HG02763 (cell line): ENCODE measurements at regions not wholly inside any gene's neighbourhood (a gene's known extent, or its start where the extent isn't known, plus 50 kb on each side); places are given as distances from the start of the nearest gene placed in this dataset.
"Not testable (repeated sequence)": the region's sequence is repeated elsewhere in the genome, so short reads cannot be mapped to it uniquely, and the experiment has no call there.

Source experiments
- ATAC-seq: cut with Tn5 transposase; IDR thresholded peaks from one replicate; pipeline ENCODE4 v1.9.1; 2021; ENCODE audit warnings: mild to moderate bottlenecking, moderate library complexity; ENCODE audit not compliant: unreplicated experiment

DNA sequence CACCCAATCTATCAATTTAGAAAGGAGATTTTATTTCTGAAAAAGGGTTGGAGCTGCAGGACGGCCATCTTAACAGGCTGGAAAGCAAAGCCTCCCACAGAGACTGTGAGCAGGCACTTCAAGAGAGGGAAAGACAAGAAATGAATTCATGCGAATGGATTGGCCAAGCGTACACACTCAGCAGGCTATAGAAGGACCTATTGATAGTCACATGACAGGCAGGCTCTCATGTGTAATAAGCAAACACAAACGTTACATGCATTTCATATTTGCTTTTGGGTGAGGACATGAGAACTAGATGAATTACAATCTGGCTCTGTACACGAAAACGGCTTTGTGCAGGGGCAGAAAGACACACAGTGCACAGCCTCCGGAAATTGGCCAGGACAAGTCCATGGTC, 83.9 kb upstream of the GOLGA6L6 start:
- ATAC-seq = not testable (repeated sequence)

DNA sequence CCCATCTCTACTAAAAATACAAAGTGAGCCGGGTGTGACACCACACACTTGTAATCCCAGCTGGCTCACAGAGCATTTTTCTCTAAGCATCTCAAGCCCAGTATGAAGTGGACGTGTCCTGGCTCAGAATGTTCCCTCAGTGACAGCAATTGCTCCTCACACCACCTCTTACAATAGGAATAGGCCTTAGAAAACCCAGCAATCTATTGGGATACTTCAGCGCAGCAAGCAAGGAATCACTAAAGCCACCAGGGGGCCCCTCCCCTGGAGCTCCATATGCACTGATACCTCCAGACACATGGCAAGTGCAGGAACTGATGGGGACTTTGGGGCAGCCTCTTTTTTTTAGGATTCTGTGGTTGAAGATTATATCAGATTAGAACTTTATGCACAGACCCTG, 82.5 kb upstream of the GOLGA6L6 start:
- not testable (repeated sequence) for ATAC-seq

DNA sequence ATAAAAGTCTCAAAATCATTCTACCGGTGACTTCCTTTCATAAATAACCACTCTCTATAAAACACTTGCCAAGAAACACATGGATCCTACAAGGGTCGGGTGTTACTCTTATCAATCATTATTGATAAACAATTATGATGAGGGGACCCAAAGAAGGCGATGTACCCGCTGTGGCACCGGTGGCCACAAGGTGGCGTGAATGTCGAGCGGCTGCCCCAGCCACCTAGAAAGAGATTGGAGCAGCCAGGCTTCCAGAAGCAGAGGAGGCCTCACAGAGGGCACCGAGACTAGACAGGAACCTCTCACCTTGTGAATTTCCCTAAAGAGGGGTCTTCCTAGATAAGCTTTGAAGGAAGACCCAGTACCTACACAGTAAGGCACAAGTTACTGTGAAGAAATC, 80.5 kb upstream of the GOLGA6L6 start:
- not testable (repeated sequence) for ATAC-seq

DNA sequence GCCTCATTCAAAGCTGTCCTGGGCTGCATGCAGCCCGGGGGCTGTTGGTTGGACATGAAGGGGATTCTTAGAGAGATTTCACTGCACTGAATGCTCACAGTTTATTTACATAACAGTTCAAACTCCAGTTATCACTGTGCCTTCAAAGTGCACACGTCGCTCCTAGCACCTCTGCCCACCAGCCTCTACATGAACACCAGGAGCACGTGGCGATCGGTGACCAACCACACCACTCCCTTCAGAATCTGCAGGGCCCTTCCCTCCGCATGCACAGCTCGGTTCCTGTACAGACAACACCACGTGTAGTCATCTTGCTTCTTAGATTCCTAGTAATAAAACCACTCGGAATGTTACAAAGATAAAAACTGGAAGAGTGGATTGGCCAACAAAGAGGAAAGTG, 72.9 kb upstream of the GOLGA6L6 start:
- not testable (repeated sequence) for ATAC-seq

DNA sequence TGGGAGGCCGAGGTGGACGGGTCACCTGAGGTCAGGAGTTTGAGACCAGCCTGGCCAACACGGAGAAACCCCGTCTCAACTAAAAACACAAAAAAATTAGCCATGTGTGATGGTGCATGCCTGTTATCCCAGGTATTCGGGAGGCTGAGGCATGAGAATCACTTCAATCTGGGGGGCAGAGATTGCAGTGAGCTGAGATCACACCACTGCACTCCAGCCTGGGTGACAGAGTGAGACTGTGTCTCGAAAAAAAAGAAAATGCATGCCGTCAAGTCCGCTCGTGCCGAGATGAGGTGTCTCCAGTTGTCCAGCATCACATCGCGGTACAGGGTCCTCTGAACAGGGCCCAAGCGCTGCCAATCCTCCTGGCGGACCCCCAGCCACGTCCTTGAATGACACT, 71.2 kb upstream of the GOLGA6L6 start:
- ATAC-seq = not testable (repeated sequence)

DNA sequence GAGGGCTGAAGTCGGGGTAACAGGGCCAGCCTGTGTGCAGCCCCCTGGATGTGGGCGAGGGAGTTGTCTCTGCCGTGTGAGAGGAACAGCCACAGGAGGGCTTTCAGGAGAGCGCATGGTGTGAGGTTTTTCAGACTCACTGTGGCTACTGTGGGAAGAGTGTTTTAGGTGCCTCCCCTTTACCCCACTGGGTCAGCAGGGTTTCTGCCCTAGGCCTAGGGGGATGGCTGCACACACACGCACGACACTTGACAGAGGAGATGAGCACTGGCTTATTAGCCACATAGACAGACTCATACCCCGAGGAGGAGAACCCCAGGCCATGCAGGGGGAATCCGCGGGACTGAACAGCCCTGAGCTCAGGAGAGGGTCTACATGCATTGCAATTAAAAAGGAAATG, 70.8 kb upstream of the GOLGA6L6 start:
- ATAC-seq = not testable (repeated sequence)

DNA sequence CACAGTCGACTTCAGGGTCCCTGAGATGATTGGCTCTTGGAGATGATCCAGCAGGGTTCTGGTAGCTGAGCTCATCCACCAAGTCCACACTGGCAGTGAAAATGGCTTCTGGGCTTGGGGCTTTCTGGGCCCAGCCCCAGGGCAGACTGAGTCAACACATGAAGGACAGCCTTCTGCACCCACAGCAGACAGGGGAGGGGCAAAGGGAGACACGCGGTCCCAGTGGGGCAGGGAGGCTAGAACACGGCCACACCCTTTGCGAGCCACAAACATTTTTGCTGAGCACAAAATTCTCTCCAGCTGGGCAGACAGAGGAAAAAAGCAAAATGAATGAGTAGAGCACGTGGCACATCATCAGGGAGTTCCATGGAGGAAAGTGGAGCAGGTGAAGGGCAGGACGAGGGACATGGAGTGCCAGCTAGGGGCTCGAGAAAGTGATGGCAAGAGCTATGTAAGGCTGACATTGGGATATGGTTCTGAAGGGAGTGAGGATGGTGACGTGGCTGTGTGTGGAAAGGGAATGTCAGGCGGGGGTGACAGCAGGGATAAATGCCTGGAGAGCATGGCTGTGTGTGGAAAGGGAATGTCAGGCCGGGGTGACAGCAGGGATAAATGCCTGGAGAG, 70.2 kb upstream of the GOLGA6L6 start:
- ATAC-seq = not testable (repeated sequence)

DNA sequence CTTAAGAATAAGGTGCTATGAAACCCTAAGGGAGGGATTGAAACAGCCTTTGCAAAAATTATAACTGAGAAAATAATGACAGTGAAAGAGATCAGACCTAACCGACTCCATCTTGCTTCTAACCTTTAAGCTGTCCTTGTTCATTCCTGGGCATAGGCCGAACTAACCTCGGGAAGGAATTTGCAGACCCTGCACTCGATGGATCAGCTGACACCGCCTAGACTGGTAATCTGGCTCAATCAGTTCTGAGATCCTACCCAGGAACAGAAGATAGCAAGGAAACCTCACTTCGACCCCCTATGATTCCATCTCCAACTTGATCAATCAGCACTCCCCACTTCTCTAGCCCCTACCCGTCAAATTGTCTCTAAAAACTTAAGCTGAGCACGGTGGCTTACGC, 66.6 kb upstream of the GOLGA6L6 start:
- not testable (repeated sequence) for ATAC-seq

DNA sequence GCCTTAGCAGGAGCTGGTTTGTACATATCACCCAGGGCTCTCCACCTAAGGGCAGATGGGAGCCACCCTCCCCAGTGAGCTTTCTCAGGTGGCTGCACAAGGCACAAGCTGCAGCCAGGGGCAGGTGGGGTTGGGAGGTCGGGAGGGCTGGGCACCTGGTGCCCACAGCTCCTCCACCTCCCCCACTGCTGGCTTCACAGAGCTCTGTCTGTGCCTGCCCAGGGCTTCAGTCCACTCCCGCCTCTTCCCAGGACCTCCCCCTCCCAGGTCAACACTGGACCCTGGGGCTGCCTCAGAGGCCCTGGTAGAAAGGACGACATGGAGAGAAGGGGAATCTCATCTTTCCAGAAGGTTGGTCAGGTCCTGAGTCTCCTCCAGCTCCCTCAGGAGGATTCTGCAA, 55.6 kb upstream of the GOLGA6L6 start:
- ATAC-seq = not testable (repeated sequence)

DNA sequence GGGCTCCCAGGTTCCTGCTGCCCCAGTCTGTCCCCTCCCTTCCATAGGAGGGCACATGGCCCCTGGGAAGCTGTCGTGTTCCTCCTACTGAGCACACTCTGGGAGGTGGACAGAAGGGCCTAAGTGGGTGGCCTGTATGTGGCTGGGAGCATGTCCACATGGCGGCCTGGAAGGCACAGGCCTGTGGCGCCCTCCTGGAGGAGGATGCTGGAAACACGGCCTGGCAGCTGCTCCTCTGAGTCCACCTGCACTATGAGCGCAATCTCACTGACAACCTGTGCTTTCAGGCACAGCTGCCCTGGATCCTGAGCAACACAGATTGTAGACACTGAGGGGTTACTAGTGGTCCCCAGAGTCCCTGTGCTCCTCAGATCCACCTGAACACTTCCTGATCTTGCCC, 52.6 kb upstream of the GOLGA6L6 start:
- ATAC-seq = not testable (repeated sequence)

DNA sequence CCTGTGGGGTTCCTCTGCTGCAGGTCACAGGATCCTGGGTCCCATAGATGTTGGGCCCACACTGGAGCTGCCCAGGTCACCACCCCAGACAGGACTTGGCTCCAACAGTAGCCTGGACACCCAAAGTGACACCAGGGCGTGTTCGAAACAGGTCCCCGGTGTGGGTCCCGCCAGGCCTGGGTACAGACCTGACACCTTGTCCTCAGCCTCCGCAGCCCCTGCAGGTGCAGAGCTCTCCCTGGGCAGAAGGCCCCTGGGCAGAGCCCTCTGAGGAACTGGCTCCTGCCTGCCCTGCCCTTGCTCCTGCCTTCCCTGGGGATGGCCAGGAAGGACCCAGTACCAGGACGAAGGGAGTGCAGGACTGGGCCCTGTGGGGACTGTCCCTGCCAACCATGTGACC, 50.3 kb upstream of the GOLGA6L6 start:
- ATAC-seq = not testable (repeated sequence)
